CD4-positive, alpha-beta T cell treated with Interleukin-4 for 4 hours (primary cell): ENCODE measurements at regions not wholly inside any gene's neighbourhood (a gene's known extent, or its start where the extent isn't known, plus 50 kb on each side); places are given as distances from the start of the nearest gene placed in this dataset.

Experiments used
- DNase-seq: peaks from one replicate; pipeline ENCODE4 v3.0.0-alpha.2; 2020

DNA sequence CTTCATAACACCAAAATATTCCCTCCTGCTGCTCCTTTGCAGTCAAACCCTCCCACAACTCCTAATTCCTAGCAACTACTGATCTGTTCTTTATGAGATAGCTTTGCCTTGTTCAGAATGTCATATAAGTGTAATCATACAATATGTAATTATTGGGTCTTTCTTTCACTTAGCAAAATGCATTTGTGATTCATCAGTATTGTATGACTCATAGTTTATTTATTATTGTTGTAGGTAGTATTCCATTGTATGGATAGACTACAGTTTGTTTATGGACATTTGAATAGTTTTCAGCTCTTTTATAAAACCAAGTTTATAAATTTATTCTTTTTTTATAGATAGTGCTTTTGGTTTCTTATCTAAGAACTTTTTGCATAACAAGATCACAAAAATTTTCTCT, 468.2 kb upstream of the KIF2A start:
- no peak for DNase-seq

DNA sequence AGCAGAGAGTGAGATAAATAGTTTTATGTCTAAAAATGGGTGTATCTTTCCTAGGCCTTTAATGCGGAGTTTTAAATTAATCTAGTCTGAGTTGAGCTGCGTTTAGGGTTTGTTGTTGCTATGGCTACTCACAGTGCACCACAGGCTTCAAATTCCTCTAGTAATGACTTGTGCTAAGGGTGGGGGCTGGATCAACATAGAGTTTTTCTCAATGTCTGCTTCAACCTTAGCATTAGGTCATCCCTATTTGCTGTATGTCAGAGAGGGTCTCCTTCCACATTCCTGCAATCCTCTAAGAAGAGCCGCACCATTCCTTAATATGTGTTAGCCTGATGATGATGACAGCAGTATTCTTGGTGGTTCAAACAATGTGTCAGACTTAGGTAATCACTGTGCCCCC, 465.6 kb upstream of the KIF2A start:
- DNase-seq: no peak

DNA sequence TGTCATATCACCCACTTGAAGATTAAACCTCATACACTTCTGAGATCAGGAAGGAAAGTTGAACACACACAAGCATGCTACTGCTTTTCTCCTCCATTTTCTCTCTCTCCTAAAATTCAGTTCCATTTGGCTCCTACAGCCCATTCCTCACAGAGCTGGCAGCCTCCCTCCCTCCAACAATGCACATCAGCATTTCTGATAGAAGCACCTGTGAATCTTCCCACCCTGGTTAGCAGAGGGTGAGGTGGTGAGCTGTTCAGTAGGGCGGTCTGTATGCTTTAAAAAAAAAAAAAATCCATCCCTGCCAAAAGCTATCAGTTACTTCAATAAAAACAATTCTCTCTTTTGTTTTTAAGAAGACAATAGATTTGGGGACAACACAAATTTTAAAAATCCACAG, 463.2 kb upstream of the KIF2A start:
- no peak for DNase-seq

DNA sequence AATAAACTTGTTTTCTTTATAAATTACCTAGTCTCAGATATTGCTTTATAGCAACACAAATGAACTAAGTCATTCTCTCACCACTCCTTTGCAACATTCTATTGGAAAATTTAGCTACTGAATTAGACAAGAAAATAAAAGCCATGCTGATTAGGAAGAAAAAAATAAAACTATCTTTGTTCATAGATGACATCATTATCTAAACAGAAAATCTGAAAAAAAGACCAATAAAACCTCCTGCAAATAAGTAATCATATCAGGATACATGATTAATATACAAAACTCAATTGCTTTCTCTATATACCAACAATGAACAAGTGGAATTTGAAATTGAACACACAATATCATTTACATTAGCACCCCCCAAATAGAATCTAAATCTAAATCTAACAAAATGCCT, 455.3 kb upstream of the KIF2A start:
- DNase-seq: no peak

DNA sequence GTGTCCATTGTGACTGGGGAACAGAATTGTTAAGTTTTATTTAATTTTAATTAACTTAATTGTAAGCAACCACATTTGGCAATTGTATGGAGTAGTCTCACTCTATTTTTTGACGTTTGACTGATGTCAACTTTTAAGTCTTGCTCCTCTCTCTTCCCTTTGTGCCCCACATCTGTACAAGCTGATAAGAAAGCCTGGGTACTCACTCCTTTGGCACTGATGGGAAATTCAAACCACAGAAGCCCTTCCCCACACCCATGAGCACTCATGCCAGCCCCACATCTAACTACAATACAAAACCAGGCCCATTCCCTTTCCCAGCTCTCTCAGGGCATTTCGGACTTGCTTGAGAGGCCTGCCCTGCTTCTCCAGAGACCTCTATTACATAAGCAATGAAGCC, 451.5 kb upstream of the KIF2A start:
- no peak for DNase-seq

DNA sequence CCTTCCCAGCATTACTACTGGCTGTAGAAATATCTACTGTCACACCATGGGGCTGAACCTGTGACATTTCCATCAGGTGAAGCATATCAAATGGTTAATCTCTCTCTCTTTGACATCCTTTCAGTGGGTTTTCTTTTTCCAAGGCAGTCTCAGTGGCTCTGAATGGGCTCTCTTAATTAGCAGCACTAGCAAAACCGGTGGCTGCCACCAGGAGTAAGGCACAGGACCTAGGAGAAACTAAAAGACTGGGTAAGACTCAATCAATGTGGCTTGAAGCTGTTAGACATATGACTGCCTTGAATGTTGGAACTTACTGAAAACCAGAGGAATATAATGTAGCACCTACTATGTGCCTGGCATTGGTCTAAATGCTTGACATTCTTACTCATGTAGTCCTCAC, 445.0 kb upstream of the KIF2A start:
- DNase-seq: no peak

DNA sequence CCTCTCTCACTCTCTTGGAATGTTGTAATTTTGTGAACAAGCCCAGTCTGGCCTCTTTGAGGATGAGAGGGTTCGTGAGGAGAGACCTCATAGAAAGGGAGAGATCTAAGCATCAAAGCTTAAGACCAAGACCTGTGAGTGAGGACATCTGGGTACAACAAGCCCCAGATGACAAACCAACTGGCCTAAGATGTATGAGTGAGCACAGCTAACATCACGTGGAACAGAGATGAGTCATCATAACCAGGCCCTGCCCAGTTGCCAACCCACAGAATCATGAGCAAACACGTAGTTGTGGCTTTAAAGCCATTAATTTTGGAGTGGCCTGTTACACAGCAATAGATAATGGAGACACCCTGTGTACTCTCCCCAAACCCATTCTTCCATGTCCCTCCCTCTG, 439.1 kb upstream of the KIF2A start:
- no peak for DNase-seq

DNA sequence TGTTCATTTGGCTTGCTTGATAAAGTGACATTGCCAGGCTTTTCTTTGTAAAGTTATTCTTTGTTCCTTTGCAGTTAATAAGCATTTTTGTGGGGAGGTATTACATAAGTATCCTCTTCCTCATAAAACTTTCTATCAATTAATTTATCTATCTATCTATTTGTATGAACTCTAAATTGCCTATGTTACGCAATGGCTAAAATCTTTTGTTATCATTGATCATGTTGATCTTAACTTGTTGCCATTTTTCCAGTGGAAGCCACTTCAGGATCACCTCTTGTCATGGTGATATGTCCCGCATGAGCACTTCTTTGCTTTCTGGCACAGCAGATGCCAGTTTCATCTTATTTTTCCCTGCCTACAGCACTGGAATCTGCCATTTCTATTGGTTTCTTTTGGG, 436.7 kb upstream of the KIF2A start:
- DNase-seq: no peak

DNA sequence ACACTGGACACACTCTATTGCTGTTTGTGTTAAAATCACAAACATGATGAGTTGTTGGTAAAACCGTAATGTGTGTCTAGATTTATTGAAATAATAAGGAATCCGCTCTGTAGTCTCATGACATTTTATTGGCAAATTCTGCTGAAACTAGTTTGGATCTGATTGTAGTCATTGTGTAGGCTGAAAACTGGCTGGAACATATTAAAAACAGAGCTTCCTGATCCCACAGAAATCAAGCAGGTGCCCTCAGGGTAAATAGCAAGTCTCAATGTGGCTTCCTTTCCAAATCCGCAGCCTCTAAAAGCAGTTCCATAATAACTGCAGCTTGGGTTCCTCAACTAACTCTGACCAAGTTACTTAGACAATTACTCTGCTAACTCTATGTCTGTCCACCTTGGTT, 427.5 kb upstream of the KIF2A start:
- no peak for DNase-seq

DNA sequence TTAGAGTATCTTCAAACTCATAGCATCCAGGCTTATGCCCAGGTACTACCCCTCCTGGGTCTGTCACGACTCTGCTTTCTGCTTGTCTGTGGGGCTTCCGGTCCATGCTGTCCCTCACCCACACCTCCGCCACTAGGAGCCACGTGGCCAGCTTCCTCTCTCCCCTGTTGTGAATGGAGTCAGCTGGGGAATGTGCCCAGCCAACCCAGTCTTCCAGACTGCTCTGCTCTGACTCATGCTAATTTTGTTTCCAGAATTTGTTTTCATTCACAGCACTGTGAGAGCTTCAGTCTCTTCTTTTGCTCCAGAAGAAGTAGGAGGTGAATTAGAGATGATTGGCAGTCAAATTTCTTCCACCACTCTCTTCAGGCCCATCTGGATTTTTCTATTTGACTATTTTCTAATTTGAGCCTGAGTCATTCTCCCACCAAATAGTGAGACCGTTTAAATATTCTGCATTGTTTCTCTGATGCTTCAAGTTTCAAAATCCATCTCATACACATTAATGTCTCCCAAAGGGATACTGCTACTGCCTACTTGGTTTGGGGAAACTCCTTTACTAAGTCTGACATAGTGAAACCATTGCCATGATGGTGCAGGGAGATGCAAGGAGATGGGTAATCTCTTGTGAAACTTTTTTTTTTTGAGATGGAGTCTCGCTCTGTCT, 424.1 kb upstream of the KIF2A start:
- no peak for DNase-seq

DNA sequence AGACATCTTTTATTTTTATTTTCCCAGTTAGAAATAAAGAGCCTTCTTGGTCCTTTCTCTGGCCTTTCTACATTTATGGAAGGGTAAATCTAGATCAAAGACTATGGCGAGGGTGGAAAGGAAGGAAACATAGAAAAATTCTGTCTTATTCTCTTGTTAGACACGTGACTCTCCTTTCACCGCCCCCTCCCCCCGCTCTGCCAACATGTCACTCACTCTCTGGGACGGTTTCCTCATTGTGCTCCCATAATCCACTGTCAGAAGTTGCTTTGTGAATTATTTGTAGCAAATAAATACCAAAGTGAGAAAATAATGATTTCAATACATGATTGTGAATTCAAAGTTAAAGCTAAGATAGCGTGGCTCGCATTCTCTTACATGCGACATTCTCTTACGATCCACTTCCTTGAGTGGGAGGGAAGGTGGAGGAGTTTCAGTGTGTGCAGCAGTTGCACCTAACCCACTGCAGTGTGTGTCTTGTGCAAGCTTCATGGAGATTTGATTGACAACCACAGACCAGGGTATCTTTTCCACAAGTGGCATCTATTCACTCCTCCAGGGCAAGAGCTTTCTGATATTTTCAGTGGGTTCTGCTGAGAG, 423.0 kb upstream of the KIF2A start:
- DNase-seq: no peak

DNA sequence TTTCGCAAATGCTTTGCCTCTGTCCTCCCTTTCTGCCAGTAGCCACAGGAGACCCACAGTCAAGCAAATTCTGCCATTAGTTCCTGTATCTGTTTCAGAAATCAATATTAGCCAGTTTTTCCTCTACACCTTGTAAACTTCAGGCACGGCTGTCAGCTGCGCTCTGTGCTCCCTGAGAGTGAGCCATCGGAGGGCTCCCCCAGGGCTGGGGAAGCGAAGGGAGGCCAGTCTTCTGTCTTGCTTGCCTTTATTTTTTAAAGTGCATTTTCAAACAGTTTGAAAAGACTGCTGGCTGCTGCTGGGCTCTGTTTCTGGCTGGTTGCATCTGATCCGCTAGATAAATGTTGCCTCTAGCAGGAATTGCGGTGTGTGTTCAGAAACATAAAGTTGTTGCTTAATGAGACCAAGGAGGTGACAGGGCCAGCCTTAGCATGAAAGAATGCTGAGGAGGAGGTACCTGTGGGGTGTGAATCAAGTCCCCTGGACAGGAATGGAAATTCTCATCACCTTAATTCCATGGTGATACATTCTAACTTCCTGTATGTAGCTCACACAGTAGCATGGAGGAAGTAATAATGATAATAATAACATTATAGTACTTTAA, 421.7 kb upstream of the KIF2A start:
- no peak for DNase-seq

DNA sequence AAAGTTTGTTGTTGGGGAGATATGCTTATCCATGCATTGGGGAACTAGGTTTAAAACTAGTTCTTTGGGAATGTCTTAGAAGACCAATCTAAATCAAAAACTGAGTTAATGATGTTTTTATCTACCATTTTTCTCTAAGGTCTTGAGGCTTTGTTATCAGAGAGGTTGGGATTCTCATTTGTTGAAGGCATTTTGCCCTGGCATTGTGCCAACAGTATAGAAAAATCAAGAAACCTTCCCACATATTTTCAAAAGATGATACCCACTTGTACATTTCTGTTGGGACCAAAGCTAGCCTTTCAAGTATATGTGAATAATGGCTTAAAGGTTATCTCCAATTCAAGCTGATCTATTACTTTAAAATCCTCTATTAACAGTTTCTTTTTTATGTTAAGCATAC, 419.8 kb upstream of the KIF2A start:
- DNase-seq: no peak

DNA sequence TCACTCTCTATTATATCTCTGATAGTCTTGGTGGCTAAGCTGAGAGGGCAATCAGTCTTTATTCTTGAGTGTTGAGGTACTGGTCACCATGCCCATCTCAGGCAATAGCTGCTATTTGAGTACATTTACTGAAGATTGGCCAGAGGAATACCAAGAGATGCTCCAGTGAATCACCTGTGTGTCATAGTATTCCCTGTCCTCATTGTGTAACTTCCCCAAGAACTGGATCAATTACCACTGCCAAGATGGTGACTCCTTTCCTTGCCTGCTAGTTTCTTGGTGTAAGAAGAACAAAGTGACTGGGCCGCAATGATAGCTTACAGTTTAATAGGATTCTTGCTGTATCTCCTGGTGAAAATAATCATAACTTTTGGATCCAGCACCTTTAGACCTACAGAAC, 418.7 kb upstream of the KIF2A start:
- no peak for DNase-seq

DNA sequence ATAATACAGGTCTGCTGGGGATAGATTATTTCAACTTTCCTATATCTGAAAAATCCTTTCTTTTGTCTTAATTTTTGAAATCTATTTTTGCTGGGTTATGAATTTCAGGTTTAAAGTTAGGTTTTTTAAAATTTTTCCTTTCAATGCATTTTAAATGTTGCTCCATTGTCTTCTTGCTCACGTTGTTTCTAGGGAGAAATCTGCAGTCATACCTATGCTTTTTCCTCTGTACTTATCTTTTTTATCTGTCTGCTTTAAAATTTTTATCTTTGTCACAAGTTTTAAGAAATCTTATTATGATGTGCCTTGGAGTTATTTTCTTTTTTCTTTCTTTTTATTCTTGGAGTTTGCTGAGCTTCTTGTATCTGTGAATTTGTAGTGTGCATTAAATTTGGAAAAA, 412.0 kb upstream of the KIF2A start:
- DNase-seq: no peak

DNA sequence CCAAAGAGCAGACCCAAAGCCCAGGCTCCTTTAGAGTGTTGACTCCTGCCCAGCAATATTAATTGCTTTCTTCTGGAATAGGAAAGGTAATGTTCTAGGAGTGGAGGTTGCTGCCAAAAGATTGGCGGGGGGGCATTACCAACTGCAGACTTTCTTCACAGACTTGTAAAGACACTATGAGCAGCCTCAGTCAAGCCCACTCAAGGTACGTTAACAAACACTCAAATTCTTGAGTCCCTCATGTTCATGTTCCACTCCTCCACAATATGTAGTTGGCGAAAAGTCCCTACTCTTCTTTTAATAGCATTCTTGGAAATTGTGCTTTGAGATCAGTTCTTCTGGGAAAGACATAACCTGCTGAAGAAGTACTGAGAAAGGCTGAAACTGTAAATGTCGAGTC, 409.2 kb upstream of the KIF2A start:
- DNase-seq: no peak

DNA sequence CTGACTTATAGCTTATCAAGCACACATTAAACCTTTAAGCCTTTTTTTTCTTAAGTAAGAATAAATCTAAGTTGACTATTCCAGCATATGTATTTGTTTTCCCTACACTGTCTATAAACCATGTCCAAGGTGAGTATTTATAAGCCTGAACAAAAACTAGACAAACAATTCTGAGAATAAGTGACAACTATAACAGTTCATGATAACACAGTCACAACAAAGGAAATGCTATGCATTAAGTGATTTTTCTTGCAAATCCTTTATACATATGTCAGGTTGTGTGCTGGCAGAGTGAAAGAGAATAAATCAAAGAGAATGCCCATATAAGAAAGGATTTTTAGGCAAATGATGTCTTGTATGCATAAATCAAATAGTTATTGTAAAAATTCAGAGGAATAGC, 408.8 kb upstream of the KIF2A start:
- no peak for DNase-seq

DNA sequence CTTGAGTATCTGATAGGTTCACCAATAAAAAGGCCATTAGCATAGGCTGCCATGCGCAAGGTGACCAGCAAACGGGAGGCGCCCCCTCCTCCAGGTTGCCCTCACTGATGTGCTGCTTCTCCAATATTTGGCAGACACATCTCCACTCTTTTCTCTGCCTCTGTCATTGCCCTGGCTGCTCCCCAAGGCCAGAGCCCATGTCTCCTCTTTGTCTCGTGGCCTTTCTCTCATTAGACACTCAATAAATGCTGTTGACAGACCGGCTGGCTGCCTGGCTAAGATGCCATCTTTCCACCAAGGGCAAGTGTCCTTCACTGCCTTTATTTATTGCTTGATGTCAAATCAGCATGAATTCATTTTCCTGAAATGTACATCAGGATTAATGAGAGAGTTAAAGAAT, 404.0 kb upstream of the KIF2A start:
- no peak for DNase-seq

DNA sequence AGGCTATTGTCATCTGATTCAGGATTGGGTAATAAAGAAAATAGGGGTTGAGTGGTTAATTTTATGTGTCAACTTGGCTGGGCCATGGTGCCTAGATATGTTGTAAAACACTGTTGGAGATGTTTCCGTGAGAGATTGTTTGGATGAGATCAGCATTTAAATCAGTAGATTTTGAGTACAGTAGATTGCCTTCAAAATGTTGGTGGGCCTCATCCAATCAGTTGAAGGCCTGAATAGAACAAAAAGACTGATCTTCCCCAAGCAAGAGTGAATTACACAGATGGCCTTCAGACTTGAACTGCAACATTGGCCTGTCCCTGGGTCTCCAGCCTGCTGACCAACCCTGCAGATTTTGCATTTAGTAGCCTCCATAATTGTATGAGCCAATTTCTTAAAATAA, 401.3 kb upstream of the KIF2A start:
- no peak for DNase-seq

DNA sequence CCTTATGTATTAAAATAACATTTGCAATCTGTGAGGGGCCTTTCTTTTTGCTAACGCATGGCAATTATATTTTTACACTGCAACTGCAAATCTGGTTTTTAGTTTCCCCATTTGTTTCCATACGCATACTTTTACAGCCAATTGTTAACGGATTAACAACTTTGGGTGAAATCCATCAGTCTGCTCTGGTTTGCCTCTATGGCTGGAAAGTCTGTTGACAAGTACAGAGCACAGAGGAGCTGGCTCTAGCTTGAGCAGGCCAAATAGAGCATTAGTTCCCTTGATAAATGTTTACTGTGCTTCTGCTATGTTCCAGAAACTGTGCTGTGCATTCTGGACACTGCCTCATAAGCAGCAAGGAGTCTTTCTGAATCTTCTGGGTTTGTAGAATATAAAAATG, 400.4 kb upstream of the KIF2A start:
- DNase-seq: no peak

DNA sequence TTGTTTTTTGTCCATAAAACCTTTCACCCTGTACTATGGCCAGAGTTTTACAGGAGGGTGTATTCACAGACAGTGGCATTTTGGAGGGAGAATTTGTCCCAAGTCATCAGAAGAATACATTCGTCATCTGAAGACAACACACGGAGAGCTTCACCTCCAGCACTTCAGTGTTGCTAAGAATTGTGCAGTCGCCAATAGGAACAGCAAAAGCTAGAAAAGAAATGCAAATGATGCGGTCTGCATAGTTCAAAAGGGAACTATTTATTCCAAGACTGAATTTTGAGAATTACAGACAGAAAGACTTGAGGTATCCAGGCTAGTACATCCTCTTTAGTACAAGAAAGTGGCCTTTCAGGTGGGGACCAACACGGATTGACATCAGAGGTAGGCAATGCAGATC, 399.2 kb upstream of the KIF2A start:
- no peak for DNase-seq

DNA sequence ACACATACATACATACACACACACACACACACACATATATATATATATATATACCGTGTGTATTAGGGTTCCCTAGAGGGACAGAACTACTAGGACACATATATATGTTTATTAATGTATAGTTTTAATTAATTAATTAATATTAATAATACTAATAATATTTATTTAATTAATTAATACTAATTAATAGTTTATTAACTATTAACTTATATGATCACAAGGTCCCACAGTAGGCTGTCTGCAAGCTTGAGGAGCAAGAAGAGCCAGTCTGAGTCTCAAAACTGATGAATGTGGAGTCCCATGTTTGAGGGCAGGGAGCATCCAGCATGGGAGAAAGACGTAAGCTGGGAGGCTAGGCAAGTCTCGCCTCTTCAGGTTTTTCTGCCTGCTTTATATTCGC, 398.0 kb upstream of the KIF2A start:
- no peak for DNase-seq

DNA sequence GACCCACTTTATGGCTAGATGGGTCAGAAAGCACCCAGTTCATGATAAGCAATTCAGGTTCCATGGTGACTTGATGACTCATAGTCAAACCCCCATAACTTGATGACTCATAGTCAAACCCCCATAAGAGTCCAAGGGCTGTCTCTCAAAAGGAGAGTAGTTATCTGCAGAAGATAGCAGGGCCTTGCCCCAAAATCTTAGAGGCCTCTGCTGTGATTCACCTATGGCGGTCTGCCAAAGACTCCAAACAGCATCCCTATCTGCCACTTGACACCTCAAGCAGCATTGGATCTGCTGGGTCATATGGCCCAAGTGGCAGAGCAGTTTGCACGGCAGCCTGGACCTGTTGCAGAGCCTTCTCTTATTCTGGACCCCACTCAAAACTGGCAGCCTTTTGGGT, 395.2 kb upstream of the KIF2A start:
- no peak for DNase-seq

DNA sequence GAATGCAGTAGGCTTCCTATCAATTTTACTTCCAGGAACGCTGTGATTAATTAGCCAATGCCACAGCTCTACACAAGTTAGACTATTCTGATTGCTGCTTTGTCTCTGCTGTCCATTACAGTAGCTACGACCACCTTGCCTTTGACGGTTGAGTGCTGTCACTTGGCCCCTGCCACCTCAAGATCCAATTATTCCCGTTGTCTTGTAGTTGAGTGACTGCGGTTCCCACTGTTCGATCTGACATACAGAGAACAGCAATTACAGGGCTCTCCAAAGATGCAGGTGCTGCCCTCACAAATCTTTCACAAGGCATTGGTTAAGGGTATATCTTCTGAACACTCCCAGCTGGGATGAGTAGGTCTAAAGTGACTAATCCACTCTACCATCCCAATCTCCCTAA, 393.4 kb upstream of the KIF2A start:
- no peak for DNase-seq

DNA sequence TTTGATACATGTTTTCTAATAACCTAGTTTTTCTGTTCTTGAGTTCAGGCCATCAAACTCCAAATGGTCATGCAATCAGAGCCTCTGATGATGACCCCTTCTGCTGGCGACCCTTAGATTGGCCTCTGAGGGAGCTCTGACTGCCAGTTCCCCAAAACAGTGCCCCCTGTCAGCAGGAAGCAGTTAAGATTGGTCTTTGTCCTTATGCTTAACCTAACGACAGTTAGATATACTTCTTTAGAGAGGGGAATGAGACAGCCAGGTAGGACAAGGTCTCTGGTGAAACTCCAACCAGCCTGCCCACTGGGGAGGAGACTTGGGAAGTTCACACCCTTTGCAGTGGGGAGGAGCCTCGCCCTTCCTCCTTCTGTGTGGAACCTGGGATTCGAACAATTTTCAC, 390.4 kb upstream of the KIF2A start:
- DNase-seq: no peak
